NCI-H146 treated with DMSO at 0.1 percent for 48 hours (cell line): ENCODE measurements at regions not wholly inside any gene's neighbourhood (a gene's known extent, or its start where the extent isn't known, plus 50 kb on each side); places are given as distances from the start of the nearest gene placed in this dataset.

Experiments
- DNase-seq: peaks from one replicate; lab custom pipeline; 2025; ENCODE audit not compliant: unreplicated experiment; lab: John Stamatoyannopoulos, UW

DNA sequence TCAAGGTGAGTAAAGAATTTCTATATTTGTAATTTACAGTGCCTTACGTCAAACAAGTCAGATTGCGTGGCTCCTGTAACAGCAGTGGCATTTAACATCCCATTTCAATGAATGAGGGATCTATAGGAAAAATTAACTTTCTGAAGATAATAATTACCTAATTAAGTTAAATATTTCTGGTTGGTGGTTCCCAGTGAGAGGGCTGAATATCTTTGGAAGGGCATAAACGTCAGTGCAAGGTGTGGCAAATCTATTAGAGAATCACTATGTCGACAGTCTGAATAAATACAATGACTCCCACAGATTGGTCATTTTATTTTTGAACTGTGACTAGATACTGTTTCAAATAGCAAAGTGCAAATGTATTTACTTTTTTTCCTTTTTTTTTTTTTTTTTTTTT lies 80.0 kb downstream of the S1PR1 start:
- DNase-seq, result no peak

- DNase-seq, result no peak
These were observed 80.8 kb downstream of the S1PR1 start for GRCh38 chr1:101317590-101317989.

GRCh38 chr1:101323535-101323934 lies 86.7 kb downstream of the S1PR1 start:
- DNase-seq, result no peak

- peak; percentile 36 for DNase-seq
These were observed 88.3 kb downstream of the S1PR1 start for GRCh38 chr1:101325144-101325543.

DNA sequence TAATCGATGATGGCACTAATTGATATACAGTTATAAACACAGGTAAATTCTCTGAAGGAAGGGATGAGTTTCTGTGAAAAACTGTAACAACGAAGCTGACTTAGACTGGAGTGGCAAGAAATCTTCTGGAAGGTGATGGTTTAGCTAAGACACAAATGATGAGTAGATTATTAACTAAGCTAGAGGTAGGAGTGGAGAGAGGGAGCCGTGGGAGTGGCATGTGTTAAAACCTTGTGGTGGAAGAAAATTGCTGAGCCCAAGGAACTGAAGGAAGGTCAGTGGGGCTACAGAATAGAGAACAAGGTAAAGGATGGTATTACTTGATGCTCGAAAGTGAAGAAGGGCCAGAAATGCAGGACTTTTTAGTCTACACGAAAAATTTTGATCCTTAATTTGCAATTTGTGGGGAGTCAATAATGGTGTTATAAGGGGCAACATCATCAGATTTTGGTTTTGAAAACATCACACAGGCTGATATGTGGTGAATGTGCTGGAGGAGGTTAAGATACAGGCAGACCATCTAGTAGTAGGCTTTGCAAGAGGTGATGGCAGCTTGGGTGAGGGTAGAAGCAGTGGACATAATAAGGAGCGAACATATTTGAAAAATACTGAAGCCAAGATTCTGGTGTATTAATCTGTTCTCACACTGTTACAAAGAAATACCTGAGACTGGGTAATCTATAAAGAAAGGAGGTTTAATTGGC lies 93.8 kb downstream of the S1PR1 start:
- DNase-seq, result no peak

DNA sequence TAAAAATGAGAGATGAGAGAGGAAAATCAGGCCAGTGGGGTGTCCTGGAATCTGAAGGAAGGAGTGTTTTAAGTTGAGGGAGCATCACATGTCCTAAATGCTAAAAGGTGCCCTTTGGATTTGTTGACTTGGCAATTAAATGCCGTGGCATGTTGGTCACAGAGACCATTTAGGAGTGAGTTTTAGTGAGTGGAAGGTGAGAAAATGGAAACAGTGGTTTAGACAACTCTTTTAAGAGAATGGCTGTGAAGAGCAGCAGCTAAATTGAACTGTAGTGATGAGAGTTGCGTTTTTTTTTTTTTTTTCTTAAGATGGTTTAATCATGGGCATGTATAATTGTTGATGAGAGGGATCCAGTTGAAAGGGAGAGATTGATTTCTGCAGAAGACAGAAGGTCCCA lies 95.0 kb downstream of the S1PR1 start:
- no peak for DNase-seq

GRCh38 chr1:101332633-101333032 lies 95.8 kb downstream of the S1PR1 start:
- DNase-seq, result no peak

DNA sequence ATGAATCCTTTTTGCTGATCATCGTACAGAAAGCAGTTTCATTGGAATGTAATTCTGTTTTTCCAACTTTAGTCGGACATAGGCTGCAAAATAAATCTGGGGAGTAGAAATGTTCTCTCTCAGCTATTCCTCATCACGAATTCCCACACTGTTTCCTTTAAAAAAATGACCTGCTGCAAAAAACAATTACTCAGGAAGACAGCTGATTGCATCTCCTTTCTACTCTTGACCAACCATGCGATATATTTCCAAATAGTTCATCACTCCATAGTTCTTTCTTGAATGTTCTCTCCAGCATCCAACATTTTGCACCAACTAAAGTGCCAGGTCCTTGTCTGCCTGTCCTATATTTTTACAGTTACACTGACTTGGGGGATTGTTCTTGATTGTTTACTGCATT lies 96.4 kb downstream of the S1PR1 start:
- DNase-seq, result no peak

DNA sequence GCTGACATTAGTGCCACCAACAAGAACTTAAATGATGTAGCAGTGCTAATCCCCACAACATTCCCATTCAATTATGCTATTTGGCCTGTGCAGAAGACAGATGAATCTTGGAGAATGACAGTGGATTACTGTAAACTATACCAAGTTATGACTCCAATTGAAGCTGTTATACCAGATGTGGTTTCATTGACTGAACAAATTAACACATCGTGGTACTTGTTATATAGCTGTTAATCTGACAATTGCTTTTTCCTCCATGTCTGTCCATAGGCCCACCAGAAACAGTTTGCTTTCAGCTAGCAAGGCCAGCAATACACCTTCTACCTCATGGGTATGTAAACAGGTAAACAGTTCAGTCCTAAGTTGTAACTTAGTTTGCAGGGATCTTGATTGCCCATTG lies 101.1 kb downstream of the S1PR1 start:
- DNase-seq, result no peak

DNA sequence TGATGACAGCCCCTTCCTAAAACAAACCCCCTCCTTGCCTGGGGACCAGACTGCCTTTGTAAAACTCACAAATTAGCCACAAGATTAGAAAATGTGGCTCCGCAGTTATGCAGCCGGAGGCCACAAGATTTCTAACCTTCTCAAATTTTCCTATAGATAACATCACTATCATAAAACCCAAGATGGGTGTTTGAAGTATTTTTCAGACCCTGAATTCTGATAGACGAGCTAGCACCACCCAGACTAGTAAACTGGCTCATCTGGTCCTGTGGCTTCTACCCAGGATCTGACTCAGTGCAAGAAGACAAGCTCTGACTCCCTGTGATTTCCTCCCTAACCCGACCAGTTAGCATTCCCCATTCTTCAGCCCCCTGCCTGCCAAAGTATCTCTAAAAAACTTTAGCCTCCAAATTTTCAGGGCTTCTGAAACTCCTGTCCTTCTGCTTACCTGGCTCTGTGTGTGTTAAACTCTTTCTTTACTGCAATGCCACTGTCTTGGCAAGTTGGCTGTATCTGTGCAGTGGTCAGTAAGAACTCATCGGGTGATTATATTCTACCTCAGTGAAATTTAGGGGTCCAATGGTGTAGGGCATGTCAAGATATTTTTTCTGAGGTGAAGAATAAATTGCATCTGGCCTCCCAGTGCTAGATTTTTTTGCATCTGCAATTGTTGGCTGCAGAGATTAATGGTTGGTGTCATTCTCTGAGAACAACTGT lies 102.1 kb downstream of the S1PR1 start:
- DNase-seq, result no peak

DNA sequence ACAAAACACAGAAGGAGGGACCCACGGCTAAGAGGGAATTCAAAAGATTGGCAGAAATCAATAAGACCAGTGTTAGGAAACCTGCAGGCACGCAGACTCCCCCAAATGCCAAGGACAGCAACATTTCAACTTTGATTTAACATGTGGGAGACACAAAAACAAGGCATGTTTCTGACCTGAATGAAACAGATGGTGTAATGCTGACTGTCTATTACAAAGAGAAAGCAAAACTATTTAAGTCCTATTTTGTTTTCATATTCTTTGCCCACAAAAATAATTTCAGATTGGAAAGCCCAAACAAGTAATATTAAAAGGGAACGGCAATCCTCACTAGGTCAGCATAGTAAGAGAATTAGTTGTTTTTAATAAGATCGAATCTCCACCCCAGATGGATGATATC lies 107.9 kb downstream of the S1PR1 start:
- DNase-seq, result no peak

DNA sequence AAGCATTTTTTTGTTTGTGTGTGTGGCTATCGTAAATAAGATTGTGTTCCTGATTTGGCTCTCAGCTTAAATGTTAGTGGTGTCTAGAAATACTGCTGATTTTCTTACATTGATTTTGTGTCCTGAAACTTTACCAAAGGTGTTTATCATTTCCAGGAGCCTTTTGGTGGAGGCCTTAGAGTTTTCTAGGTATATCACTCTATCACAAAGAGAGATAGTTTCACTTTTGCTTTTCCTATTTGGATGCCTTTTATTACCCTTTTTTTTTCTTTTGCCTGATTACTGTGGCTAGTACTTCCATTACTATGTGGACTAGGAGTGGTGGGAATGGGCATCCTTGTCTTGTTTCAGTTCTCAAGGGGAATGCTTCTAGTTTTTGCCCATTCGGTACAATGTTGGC lies 109.6 kb downstream of the S1PR1 start:
- no peak for DNase-seq

DNA sequence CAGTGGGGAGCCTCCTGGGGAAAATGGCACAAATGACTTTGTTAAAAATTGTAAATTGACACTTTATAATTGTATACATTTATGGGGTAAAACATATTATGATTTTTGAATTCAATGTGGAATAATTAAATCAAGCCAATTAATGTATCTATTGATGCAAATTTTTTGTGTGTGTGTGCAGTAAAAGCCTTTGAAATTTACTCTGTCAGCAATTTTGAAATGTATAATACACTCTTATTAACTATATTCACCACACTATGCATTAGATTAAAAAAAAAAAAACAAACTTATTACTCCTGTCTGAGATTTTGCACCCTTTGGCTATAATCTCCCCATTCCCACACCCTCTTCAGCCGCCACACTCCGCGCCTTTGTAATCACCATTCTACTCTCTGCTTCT lies 119.2 kb downstream of the S1PR1 start:
- DNase-seq, result no peak

DNA sequence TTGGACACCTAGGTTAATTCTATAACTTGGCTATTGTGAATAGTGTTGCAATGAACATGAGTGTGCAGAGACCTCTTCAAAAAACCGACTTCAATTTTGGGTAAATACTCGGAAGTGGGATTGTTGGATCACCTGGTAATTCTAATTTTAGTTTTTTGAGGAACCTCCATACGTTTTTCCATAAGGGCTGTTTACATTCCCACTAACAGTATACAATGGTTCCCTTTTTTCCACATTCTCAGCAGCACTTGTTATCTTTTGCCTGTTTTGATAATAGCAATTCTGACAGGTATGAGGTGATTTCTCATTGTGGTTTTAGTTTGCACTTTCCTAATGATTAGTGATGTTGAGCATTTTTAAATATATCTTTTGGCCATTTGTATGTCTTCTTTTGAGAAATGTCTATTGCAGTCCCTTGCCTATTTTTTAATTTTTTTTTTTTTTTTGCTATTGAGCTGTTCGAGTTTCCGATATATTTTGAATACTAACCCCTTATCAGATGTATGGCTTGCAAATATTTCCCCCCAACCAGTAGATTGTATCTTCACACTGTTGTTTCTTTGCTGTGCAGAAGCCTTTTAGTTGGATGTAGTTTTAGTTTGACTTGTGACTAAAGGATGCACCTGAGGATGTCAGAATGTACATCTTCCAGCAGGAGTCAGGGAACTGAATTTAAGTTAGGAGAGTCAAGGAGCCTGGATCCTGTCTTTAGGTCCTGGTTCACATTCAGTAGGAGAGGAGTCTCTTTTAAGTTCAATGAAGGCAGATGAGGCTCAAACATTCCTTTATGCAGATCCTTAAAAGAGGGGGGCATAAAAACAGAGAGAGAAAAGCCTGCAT lies 120.0 kb downstream of the S1PR1 start:
- DNase-seq, result no peak

- DNase-seq, result peak; percentile 32
These were observed 120.7 kb downstream of the S1PR1 start for GRCh38 chr1:101357444-101357986.

DNA sequence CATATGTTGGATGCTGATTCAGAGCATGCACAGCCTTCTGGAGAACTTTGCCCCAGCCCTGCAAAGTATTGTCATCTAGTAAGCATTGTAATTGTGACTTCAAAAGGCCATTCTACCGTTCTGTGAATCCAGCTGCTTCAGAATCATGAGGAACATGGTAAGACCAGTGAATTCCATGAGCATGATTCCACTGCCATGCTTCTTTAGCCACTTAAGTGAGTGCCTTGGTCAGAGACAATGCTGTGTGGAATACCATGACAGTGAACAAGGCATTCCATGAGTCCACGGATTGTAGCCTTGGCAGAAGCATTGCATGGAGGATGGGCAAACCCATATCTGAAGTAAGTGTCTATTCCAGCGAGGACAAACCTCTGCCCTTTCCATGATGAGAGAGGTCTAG lies 123.7 kb downstream of the S1PR1 start:
- no peak for DNase-seq

- DNase-seq, result no peak
These were observed 127.1 kb downstream of the S1PR1 start for GRCh38 chr1:101363891-101364318.

- no peak for DNase-seq
These were observed 127.7 kb downstream of the S1PR1 start for GRCh38 chr1:101364370-101365120.

DNA sequence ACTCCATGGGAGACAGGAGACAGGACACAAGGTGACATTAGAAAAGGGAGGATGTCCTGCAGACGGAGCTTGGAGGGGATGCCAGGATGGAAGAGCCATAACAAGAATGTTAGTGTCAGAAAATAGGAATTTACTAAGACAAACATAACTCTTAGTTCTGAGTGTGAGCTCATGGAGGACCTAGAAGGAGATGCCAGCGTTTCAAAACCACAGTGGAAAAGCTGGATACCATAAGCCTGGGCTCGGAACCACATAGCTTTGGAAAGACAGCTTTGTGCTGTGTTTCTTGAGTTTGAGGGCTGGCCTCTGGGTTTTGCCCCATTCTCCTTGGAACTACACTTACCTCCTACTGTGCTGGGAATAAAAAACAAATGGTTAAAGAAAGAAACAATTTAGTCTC lies 128.4 kb downstream of the S1PR1 start:
- DNase-seq, result no peak

GRCh38 chr1:101365878-101366277 lies 129.1 kb downstream of the S1PR1 start:
- no peak for DNase-seq
